Stomach (tissue), 4 donors: ENCODE measurements at regions not wholly inside any gene's neighbourhood (a gene's known extent, or its start where the extent isn't known, plus 50 kb on each side); places are given as distances from the start of the nearest gene placed in this dataset.

Source experiments
- EP300 ChIP-seq: sonication (generic); formaldehyde crosslinking; IDR thresholded peaks from one replicate; pipeline ENCODE4 v1.6.1; 2017; ENCODE audit warnings: antibody characterized with exemption
- POLR2A ChIP-seq, 4 donors: fragments of 450-650 bp; IDR thresholded peaks; one replicate each; pipeline ENCODE4 v1.6.1; 2016; ENCODE audit warnings: antibody characterized with exemption in 4 of 4, control low read depth in 2 of 4, mild to moderate bottlenecking in 1 of 4, moderate library complexity in 1 of 4
- POLR2AphosphoS5 ChIP-seq, 3 donors: sonication (generic); formaldehyde crosslinking; IDR thresholded peaks; one replicate each; pipeline ENCODE4 v1.6.1; 2016; ENCODE audit warnings: antibody characterized with exemption in 3 of 3
- TF ChIP-seq, protein P1 (sequence below), 7 experiments: fragments of 450-650 bp in 4 of 7; fragments of 200-600 bp in 3 of 7; sonication (generic) in 3 of 7; IDR thresholded peaks; one replicate each; pipeline ENCODE4 v1.5.1; 2016 to 2019; ENCODE audit warnings: antibody characterized with exemption in 7 of 7, control low read depth in 2 of 7, mild to moderate bottlenecking in 1 of 7

DNA sequence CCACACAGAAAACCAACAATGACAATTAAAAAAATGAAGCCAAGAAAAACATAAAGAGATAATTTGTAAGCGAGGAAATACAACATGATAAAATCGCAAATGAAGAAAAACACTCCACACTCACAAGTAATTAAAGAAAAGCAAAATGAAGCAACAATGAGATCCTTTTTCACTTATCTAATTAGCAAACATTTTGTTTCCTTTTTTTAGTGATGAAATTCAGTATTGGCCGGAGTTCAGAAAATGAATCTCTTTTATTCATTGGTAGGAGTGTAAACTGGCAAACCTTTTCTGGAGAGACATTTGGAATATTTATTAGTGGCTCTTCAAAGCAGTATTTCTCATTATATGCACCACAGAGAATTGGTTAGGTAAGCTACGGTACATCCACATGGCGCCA lies 70.6 kb upstream of the POMP start:
- no peak for TF ChIP-seq POLR2A (IDR thresholded peaks at IDR 0.05)
- TF ChIP-seq, protein P1, sequence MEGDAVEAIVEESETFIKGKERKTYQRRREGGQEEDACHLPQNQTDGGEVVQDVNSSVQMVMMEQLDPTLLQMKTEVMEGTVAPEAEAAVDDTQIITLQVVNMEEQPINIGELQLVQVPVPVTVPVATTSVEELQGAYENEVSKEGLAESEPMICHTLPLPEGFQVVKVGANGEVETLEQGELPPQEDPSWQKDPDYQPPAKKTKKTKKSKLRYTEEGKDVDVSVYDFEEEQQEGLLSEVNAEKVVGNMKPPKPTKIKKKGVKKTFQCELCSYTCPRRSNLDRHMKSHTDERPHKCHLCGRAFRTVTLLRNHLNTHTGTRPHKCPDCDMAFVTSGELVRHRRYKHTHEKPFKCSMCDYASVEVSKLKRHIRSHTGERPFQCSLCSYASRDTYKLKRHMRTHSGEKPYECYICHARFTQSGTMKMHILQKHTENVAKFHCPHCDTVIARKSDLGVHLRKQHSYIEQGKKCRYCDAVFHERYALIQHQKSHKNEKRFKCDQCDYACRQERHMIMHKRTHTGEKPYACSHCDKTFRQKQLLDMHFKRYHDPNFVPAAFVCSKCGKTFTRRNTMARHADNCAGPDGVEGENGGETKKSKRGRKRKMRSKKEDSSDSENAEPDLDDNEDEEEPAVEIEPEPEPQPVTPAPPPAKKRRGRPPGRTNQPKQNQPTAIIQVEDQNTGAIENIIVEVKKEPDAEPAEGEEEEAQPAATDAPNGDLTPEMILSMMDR (IDR thresholded peaks at IDR 0.05), result no peak
- TF ChIP-seq POLR2AphosphoS5 (IDR thresholded peaks at IDR 0.05), result no peak
- TF ChIP-seq EP300, result no peak
